PFSK-1 (cell line): ENCODE measurements at regions not wholly inside any gene's neighbourhood (a gene's known extent, or its start where the extent isn't known, plus 50 kb on each side); places are given as distances from the start of the nearest gene placed in this dataset.

Experiments used
- FOXP2 ChIP-seq: optimal IDR thresholded peaks from 2 replicates; pipeline ENCODE3; 2011; ENCODE audit warnings: borderline replicate concordance, control low read depth, inconsistent platforms; ENCODE audit not compliant: insufficient read depth; ENCODE audit errors: extremely low read length, extremely low read depth
- POLR2AphosphoS5 ChIP-seq: IDR thresholded peaks from 2 replicates; pipeline ENCODE4 v1.6.1; 2012; ENCODE audit warnings: low read depth, mild to moderate bottlenecking, control low read depth, low read length, moderate library complexity
- SIN3A ChIP-seq: IDR thresholded peaks from 2 replicates; pipeline ENCODE4 v1.6.1; 2012; ENCODE audit warnings: mild to moderate bottlenecking, low read length, moderate library complexity, borderline replicate concordance; ENCODE audit not compliant: insufficient read depth
- TAF1 ChIP-seq: IDR thresholded peaks from 2 replicates; pipeline ENCODE4 v1.6.1; 2012; ENCODE audit warnings: low read length, control low read depth, borderline replicate concordance; ENCODE audit not compliant: insufficient read depth
- TF ChIP-seq, protein P1 (sequence below), 2 experiments: IDR thresholded peaks; 2 replicates each; pipeline versions ENCODE4 v1.6.1 to v1.8.0; 2011 to 2012; ENCODE audit warnings: low read depth in 2 of 2, low read length in 2 of 2, control low read depth in 1 of 2, inconsistent platforms in 1 of 2, mild to moderate bottlenecking in 1 of 2, moderate library complexity in 1 of 2; ENCODE audit not compliant: insufficient read depth in 1 of 2

DNA sequence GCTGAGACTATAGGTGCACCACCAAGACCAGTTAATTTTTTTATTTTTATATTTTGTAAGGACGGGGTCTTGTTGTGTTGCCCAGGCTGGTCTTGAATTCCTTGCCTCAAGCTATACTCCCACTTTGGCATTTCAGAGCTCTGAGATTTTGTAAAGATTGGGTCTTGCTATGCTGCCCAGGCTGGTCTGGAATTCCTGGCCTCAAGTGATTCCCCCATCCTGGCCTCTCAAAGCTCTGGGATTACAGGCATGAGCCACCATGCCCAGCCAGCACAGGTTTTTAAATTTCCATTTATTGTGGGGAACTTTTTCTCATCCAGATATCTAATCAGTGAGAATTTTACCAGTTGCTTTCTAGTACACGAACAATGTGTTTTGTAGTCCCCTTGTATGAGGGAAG, 156.1 kb upstream of the VLDLR start:
- TF ChIP-seq SIN3A (no peak), TAF1 (no peak), POLR2AphosphoS5 (no peak), FOXP2 (no peak)
- TF ChIP-seq, protein P1, sequence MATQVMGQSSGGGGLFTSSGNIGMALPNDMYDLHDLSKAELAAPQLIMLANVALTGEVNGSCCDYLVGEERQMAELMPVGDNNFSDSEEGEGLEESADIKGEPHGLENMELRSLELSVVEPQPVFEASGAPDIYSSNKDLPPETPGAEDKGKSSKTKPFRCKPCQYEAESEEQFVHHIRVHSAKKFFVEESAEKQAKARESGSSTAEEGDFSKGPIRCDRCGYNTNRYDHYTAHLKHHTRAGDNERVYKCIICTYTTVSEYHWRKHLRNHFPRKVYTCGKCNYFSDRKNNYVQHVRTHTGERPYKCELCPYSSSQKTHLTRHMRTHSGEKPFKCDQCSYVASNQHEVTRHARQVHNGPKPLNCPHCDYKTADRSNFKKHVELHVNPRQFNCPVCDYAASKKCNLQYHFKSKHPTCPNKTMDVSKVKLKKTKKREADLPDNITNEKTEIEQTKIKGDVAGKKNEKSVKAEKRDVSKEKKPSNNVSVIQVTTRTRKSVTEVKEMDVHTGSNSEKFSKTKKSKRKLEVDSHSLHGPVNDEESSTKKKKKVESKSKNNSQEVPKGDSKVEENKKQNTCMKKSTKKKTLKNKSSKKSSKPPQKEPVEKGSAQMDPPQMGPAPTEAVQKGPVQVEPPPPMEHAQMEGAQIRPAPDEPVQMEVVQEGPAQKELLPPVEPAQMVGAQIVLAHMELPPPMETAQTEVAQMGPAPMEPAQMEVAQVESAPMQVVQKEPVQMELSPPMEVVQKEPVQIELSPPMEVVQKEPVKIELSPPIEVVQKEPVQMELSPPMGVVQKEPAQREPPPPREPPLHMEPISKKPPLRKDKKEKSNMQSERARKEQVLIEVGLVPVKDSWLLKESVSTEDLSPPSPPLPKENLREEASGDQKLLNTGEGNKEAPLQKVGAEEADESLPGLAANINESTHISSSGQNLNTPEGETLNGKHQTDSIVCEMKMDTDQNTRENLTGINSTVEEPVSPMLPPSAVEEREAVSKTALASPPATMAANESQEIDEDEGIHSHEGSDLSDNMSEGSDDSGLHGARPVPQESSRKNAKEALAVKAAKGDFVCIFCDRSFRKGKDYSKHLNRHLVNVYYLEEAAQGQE (IDR thresholded peaks at IDR 0.05; ENCODE audit: insufficient read depth in 1 of 2, low read depth in 2 of 2, low read length in 2 of 2), result no peak

DNA sequence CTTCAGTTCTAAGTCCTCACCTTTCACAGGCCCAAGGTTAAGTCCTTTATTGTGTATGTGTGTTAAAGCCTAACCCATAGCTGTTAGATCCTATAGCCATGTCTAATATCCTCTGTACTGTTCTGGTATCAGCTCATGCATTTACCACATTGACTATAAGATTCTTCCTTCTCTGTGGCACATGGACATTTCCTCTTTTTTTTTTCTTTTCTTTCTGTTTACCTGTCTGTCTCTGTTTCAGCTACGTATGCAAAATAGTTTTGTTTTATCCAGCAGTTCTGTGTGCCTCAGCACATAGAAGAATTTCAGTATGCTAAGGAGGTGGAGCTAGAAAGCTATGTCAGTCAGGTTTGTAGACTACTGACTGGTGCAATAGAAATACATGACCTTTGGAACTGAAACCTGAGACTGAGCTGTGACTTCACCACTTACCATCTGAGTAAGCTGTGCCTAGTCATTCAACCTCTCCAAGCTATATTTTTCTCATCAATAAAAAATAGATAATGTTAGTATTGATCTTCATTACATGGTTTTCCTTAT, 155.6 kb upstream of the VLDLR start:
- TF ChIP-seq SIN3A (no peak), POLR2AphosphoS5 (no peak), FOXP2 (no peak), TAF1 (no peak)
- TF ChIP-seq, protein P1 (IDR thresholded peaks at IDR 0.05; ENCODE audit: insufficient read depth in 1 of 2, low read depth in 2 of 2, low read length in 2 of 2), result no peak

DNA sequence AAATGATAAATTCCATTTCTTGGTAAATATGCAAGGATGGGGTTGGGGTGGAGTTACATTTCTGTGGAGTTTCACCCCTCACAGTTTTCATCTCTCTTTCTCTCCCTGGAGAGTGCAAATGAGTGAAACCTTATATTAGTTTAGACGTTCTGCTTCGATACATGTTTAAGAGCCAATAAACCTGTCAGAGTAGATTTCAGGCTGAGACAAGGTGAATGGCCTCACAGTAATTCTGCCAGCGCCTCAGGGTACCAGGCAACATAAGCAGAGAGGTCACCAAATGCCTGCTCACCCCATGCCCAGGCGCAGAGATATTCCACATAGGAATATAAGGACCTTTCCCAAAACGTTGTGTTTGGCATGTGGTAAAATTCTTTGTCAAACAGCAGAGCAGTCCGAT, 154.9 kb upstream of the VLDLR start:
- TF ChIP-seq FOXP2, result no peak

DNA sequence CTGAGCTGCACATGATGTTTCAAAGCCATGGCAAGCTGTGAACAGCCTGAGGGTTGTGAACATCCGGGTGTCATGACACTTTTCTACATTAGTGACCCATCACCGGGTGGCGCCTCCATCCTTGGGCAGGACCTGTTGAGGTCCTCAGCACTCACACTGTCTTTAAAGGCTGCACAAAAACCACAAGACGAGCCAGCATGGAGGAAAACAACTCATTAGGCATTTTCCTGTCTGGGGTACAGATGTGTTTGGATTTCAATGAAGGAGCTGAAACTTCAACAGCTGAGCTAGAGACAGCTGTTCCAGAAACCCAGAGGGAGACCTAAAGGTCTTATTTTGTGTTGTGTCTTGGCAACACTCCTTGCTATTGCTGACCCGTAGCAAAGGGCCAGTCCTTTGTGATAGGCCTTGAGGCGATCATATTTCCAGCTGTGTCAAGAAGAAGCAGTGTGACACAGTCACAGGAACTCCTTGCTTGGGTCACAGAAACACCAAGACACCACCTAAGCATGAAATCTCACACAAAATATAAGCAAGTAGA, 151.8 kb upstream of the VLDLR start:
- no peak for TF ChIP-seq SIN3A
- no peak for TF ChIP-seq POLR2AphosphoS5
- TF ChIP-seq TAF1, result no peak
- no peak for TF ChIP-seq FOXP2
- TF ChIP-seq, protein P1 (IDR thresholded peaks at IDR 0.05; ENCODE audit: insufficient read depth in 1 of 2, low read depth in 2 of 2, low read length in 2 of 2), result no peak

DNA sequence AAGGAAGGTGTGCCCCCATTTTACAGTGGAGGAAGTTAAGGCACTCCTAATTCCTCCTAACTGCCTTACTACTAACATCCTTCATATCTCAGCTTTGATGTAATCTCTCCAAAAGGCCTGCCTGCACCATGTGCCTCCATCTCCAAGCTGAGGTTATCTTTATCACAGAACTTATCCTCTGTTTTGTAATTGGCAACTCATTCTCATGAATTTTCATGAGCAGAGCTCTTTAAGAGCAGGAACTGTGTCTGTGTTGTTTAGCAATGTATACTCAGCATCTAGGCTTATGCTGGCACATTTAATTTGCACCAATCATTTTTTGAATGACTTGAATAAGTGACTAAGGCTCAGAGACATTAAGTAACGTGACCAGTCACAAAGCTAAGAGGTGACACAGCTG, 147.9 kb upstream of the VLDLR start:
- TF ChIP-seq, protein P1 (IDR thresholded peaks at IDR 0.05; ENCODE audit: insufficient read depth in 1 of 2, low read depth in 2 of 2, low read length in 2 of 2), result no peak
- no peak for TF ChIP-seq SIN3A
